GM18907 (cell line): ENCODE measurements at regions not wholly inside any gene's neighbourhood (a gene's known extent, or its start where the extent isn't known, plus 50 kb on each side); places are given as distances from the start of the nearest gene placed in this dataset.

Source experiments
- ATAC-seq: cut with Tn5 transposase; IDR thresholded peaks from one replicate; pipeline ENCODE4 v1.9.1; 2021; ENCODE audit warnings: mild to moderate bottlenecking, moderate library complexity; ENCODE audit not compliant: unreplicated experiment

- no peak for ATAC-seq
These were observed 84.8 kb upstream of the RNF217 start for GRCh38 chr6:124877468-124877867.

GRCh38 chr6:124879110-124879991 lies 82.9 kb upstream of the RNF217 start:
- ATAC-seq: no peak

DNA sequence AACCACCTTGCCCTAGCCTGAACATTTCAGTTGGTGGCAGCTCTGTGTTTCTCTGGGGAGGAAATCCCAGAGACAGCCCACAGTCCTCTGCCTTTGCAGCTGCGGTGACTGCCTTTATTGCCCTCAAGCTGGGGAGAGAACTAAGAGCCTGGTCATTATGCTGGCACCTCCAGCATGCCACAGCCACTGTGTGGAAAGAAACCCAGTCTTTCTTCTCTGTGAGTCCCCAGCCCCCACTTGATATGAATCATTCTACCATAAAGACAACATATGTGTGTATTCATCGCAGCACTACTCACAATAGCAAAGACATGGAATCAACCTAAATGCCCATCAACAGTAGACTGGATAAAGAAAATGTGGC lies 82.3 kb upstream of the RNF217 start:
- ATAC-seq: no peak

GRCh38 chr6:124881898-124882578 lies 80.2 kb upstream of the RNF217 start:
- ATAC-seq: peak; percentile 77

GRCh38 chr6:124882579-124883393 lies 79.5 kb upstream of the RNF217 start:
- ATAC-seq: peak; percentile 36

DNA sequence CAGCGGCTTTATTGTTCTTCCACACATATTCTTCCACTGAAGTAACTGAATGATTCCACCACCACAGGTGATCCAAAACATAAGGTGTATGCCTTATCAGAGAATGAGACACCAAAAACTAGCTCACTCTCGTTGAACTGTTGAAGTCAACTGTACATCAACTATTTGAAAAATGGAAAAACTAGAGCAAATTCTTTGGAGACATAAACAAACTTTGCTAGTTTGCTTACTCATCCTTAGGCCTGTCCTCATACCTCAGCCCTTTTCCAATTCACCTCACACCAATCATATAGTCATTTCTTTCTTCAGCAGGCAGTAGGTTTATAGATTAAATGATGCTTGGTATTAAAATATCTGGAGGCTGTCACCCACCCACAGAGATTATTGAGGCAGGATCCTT lies 77.1 kb upstream of the RNF217 start:
- ATAC-seq: no peak

DNA sequence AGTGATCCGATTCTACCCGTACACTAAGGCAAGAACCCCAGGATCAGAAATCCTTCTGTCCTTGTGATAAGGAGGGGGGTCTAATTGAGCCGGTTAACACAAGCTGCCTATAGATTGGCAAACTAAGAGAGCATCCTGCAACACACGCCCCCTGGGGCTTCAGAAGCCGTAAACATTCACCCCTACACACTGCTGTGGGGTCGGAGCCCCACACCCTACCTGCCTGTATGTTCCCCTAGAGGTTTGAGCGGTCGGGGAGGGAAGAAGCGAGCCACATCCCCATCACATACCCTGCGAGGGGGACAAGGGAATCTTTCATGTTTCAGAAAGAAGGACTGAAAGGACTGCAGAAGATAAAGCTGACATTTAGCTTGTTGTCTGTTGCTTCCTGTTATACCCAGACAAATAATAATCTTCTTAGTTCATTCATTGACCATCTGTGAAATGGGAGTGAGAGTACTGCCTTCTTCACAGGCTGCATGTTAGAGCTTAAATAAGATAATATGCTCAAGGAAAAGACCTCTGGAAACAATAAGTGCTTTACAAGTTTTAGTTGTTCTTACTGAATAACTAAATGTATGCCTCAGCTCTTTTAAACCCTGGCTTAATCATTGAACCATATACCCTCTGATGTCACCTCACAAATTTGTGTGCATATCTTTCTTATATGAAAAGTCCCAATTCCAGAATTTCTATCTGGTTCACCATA lies 74.2 kb upstream of the RNF217 start:
- ATAC-seq: peak; percentile 52

GRCh38 chr6:124888581-124889371 lies 73.5 kb upstream of the RNF217 start:
- ATAC-seq: peak; percentile 76

- no peak for ATAC-seq
These were observed 61.2 kb upstream of the RNF217 start for GRCh38 chr6:124901084-124901483.

DNA sequence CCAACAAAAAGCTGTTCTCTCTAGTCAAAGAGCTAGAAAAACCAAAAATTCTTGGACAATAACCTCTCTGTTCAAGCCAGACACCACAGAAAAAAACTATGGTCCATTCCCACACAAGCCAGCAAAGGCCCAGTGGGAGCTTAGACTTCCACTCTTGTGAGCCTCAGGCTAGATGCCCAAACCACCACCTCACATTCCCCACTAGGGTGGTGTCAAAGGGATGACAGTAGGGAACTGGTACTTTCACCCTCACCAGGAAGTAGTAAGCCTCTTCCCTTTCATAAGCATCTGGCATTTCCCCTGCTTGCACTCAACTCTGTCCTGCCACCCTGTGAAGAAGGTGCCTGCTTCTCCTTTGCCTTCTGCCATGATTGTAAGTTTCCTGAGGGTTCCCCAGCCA lies 58.4 kb upstream of the RNF217 start:
- no peak for ATAC-seq

GRCh38 chr6:124907596-124907995 lies 54.6 kb upstream of the RNF217 start:
- no peak for ATAC-seq
